ENCODE measurements at regions not wholly inside any gene's neighbourhood (a gene's known extent, or its start where the extent isn't known, plus 50 kb on each side); places are given as distances from the start of the nearest gene placed in this dataset.
"Not testable (repeated sequence)": the region's sequence is repeated elsewhere in the genome, so short reads cannot be mapped to it uniquely, and the experiment has no call there.

DNA sequence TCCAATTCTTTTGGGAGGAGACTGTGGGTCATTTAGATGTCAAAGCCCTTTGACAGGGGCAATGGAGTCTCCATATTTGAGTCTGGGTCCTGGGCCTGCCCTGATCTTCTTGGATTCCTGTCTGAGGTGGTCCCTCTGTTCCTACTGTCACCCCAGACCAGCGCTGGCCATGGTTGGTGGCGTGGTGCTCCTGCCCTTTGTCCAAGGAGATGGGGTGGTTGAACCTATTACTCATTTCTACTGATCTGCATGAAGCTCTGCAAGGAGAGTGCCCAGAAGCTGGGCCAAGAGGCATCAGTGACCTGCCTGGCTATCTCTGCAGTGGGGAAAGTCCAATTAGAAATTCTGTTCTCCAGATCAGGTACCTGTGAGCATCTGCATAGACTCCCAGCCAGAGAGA, 355.6 kb upstream of the NUPR2 start:
- DNase-seq (ENCODE audit: low spot score), result no peak
- in situ Hi-C loops (cut with MboI; ENCODE audit: low sequenced_read_pairs, unreplicated experiment), result no loop called here
- TF ChIP-seq, protein P1, sequence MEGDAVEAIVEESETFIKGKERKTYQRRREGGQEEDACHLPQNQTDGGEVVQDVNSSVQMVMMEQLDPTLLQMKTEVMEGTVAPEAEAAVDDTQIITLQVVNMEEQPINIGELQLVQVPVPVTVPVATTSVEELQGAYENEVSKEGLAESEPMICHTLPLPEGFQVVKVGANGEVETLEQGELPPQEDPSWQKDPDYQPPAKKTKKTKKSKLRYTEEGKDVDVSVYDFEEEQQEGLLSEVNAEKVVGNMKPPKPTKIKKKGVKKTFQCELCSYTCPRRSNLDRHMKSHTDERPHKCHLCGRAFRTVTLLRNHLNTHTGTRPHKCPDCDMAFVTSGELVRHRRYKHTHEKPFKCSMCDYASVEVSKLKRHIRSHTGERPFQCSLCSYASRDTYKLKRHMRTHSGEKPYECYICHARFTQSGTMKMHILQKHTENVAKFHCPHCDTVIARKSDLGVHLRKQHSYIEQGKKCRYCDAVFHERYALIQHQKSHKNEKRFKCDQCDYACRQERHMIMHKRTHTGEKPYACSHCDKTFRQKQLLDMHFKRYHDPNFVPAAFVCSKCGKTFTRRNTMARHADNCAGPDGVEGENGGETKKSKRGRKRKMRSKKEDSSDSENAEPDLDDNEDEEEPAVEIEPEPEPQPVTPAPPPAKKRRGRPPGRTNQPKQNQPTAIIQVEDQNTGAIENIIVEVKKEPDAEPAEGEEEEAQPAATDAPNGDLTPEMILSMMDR (IDR thresholded peaks at IDR 0.05; ENCODE audit: borderline replicate concordance, control extremely low read depth, extremely low read depth, insufficient read depth, missing control alignments), result no peak

DNA sequence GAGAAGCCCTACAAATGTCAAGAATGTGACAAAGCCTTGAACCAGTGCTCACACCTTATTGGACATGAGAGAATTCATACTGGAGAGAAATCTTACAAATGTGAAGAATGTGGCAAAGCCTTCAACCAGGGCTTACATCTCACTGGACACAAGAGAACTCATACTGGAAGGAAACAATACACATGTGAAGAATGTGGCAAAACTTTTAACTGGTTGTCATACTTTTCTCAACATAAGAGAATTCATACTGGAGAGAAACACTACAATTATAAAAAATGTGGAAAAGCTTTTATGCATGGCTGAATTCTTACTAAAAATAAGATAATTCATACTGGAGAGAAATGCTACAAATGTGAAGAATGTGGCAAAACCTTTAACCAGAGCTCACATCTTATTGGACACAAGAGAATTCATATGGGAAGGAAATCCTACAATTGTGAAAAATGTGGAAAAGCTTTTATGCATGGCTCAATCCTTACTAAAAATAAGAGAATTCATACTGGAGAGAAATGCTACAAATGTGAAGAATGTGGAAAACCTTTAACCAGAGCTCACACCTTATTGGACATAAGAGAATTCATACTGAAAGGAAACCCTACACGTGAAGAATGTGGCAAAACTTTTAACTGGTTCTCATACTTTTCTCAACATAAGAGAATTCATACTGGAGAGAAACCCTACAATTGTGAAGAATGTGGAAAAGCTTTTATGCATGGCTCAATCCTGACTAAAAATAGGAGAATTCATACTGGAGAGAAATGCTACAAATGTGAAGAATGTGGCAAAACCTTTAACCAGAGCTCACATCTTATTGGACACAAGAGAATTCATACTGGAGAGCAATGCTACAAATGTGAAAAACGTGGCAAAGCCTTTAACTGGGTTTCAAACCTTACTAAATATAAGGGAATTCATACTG, 350.6 kb upstream of the NUPR2 start:
- DNase-seq (ENCODE audit: low spot score); in situ Hi-C loops (cut with MboI; ENCODE audit: low sequenced_read_pairs, unreplicated experiment): not testable (repeated sequence)

DNA sequence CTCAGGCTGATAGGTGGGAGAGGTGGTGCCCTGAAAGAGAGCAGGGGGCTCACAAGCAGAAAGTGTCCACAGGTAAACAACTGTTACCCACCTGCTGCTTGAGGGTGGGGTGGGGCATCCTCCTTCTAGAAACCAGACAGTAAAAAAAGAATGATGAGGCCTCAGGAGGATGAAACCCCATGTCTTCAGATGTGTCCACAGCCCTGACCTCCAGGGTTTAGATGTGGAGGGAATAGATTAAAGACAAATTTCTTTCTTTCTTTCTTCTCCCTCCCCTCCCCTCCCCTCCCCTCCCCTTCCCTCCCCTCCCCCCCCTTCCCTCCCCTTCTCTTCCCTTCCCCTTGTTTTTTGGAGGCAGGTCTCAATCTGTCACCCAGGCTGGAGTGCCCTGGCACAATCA, 333.5 kb upstream of the NUPR2 start:
- DNase-seq (ENCODE audit: low spot score), result no peak
- TF ChIP-seq, protein P1 (IDR thresholded peaks at IDR 0.05; ENCODE audit: borderline replicate concordance, control extremely low read depth, extremely low read depth, insufficient read depth, missing control alignments), result no peak
- in situ Hi-C loops (cut with MboI; ENCODE audit: low sequenced_read_pairs, unreplicated experiment), result no loop called here

DNA sequence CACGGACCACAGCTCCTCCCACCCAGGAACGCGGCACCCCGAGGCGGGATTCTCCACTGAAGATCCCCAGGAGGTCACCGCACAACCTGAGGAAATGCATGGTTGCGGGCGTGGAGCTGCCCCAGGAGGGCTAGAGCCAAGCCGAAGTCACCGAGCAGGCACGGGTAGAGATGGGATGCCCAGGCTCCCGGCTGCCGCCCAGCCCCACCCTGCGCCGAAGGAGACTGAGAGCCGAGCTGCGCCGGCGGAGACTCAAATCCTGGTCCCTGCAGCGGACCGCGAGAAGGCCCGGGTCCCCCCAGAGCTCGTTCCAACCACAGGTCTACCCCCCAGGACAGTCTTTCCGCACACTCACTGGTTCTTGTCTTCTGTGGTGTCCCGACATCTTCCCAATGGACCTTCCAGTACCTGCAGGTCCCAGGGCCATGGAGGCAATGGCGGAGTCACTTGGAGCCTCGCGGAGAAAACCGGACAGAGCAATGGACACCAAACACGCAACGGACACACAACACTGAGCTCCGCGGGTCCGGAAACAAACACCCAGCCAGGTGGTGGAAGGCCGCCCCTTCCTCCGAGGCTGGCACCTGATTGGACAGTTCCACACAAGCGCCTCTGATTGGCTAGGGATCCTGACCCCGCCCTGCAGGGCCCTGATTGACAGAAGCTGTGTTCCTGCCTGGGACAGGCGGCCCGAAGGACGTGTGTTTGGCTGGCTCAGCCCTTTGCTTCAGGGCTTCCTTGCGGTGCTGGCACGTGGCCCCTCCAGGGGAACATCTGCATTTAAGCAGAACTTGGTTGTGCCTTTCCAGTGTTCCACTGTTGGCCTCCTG, 331.9 kb upstream of the NUPR2 start:
- peak; percentile 13 for DNase-seq (ENCODE audit: low spot score)
- TF ChIP-seq, protein P1 (IDR thresholded peaks at IDR 0.05; ENCODE audit: borderline replicate concordance, control extremely low read depth, extremely low read depth, insufficient read depth, missing control alignments), result no peak
- in situ Hi-C loops (cut with MboI; ENCODE audit: low sequenced_read_pairs, unreplicated experiment), result no loop called here

DNA sequence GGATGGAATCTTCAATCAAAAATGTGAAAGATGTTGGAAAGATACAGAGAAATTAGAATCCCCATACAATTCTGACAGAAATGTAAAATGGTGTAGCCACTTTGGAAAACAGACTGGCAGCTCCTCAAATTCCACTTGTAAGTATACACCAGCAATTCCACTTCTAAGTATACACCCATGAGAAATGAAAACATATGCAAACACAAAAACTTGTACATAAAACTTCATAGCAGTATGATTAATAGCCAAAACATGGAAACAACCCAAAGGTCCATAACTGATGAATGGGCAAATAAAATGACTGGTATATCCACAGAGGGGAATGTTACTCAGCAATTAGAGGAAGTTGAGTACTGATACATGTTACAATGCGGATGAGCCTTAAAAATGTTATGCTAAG, 304.3 kb upstream of the NUPR2 start:
- in situ Hi-C loops (cut with MboI; ENCODE audit: low sequenced_read_pairs, unreplicated experiment); DNase-seq (ENCODE audit: low spot score): not testable (repeated sequence)

DNA sequence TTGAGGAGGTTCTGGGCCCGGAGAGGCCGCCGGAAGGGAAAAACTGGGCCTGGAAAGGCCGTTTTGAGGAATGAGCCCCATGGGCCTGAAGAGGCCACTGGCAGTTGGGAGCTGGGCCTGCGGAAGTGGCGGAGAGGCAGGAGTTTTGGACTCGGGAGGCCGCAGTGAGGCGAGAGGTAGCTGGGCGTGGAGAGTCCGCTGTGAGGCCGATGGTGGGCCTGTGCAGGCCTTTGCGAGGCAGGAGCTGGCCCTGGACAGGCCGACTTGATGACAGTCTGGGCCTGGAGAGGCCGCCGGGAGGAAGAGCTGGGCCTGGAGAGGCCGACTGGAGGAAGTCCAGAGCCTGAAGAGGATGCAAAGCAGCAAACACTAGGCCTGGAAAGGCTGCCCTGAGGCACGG, 259.0 kb upstream of the NUPR2 start:
- no peak for DNase-seq (ENCODE audit: low spot score)
- in situ Hi-C loops (cut with MboI; ENCODE audit: low sequenced_read_pairs, unreplicated experiment), result no loop called here
- TF ChIP-seq, protein P1 (IDR thresholded peaks at IDR 0.05; ENCODE audit: borderline replicate concordance, control extremely low read depth, extremely low read depth, insufficient read depth, missing control alignments), result no peak

DNA sequence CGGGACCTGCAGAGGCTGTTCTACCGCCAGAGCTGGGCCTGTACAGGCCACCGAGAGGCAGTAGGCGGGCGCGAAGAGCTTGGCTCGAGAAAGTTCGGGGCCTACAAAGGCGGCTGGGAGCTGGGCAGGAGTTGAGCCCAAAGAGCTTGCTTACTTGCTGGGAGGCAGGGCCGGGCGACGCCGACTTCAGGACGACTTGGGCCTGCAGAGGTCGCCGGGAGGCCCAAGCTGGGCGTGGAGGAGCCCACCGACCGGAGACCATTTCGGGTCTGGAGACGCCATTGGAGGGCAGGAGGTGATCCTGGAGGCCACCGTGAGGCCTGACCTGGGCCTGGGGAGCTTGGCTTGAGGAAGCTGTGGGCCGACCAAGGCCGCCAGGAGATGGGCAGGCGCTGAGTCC, 258.4 kb upstream of the NUPR2 start:
- in situ Hi-C loops (cut with MboI; ENCODE audit: low sequenced_read_pairs, unreplicated experiment); DNase-seq (ENCODE audit: low spot score): not testable (repeated sequence)

DNA sequence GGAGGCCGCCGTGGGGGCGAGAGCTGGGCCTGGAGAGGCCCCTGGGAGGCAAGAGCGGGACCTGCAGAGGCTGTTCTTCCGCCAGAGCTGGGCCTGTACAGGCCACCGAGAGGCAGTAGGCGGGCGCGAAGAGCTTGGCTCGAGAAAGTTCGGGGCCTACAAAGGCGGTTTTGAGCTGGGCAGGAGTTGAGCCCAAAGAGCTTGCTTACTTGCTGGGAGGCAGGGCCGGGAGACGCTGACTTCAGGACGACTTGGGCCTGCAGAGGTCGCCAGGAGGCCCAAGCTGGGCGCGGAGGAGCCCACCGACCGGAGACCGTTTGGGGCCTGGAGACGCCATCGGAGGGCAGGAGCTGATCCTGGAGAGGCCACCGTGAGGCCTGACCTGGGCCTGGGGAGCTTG, 257.1 kb upstream of the NUPR2 start:
- DNase-seq (ENCODE audit: low spot score); in situ Hi-C loops (cut with MboI; ENCODE audit: low sequenced_read_pairs, unreplicated experiment): not testable (repeated sequence)

DNA sequence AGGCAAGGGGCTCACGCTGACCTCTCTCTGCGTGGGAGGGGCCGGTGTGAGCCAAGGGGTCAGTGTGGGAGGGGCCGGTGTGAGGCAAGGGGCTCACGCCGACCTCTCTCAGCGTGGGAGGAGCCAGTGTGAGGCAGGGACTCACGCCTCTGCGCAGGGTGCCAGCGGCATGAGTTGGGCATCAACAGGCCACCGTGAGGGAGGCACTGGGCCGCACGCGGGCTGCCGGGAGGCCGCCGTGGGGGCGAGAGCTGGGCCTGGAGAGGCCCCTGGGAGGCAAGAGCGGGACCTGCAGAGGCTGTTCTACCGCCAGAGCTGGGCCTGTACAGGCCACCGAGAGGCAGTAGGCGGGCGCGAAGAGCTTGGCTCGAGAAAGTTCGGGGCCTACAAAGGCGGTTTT, 255.6 kb upstream of the NUPR2 start:
- in situ Hi-C loops (cut with MboI; ENCODE audit: low sequenced_read_pairs, unreplicated experiment); DNase-seq (ENCODE audit: low spot score): not testable (repeated sequence)

DNA sequence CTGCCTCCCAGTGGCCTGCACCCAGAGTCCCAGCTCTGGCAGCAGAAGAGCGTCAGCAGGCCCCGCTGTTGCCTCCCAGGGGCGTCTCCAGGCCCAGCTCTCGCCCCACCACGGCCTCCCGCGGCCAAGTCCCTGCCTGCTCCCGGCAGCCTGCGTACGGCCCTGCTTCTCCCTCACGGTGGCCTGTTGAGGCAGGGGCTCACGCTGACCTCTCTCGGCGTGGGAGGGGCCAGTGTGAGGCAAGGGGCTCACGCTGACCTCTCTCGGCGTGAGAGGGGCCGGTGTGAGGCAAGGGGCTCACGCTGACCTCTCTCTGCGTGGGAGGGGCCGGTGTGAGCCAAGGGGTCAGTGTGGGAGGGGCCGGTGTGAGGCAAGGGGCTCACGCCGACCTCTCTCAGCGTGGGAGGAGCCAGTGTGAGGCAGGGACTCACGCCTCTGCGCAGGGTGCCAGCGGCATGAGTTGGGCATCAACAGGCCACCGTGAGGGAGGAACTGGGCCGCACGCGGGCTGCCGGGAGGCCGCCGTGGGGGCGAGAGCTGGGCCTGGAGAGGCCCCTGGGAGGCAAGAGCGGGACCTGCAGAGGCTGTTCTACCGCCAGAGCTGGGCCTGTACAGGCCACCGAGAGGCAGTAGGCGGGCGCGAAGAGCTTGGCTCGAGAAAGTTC, 254.1 kb upstream of the NUPR2 start:
- DNase-seq (ENCODE audit: low spot score); in situ Hi-C loops (cut with MboI; ENCODE audit: low sequenced_read_pairs, unreplicated experiment): not testable (repeated sequence)

DNA sequence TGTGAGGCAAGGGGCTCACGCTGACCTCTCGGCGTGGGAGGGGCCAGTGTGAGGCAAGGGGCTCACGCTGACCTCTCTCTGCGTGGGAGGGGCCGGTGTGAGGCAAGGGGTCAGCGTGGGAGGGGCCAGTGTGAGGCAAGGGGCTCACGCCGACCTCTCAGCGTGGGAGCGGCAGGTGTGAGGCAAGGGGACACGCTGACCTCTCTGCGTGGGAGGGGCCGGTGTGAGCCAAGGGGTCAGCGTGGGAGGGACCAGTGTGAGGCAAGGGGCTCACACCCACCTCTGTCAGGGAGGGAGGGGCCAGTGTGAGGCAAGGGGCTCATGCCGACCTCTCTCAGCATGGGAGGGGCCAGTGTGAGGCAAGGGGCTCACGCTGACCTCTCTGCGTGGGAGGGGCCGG, 251.7 kb upstream of the NUPR2 start:
- DNase-seq (ENCODE audit: low spot score); in situ Hi-C loops (cut with MboI; ENCODE audit: low sequenced_read_pairs, unreplicated experiment): not testable (repeated sequence)

DNA sequence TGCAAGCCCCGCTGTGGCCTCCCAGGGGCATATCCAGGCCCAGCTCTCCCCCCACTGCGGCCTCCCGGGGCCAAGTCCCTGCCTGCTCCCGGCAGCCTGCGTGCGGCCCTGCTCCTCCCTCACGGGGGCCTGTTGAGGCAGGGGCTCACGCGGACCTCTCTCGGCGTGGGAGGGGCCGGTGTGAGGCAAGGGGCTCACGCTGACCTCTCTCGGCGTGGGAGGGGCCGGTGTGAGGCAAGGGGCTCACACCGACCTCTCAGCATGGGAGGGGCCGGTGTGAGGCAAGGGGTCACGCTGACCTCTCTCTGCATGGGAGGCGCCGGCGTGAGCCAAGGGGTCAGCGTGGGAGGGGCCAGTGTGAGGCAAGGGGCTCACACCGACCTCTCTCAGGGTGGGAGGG, 251.2 kb upstream of the NUPR2 start:
- in situ Hi-C loops (cut with MboI; ENCODE audit: low sequenced_read_pairs, unreplicated experiment), result not testable (repeated sequence)

DNA sequence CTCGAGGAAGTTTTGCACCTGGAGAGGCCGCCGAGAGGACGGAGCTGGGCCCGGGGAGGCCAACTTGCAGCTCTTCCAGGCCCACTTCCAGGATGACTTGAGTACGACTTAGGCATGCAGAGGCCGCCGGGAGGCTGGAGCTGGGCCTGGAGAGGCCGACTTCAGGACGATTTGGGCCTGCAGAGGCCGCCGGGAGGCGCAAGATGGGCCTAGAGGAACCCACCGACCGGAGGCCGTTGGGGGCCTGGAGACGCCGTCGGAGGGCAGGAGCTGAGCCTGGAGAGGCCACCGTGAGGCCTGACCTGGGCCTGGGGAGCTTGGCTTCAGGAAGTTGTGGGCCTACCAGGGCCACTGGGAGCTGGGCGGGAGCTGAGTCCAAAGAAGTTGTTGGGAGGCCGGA, 250.5 kb upstream of the NUPR2 start:
- DNase-seq (ENCODE audit: low spot score); in situ Hi-C loops (cut with MboI; ENCODE audit: low sequenced_read_pairs, unreplicated experiment): not testable (repeated sequence)

More for the DNA sequence above, 251.2 kb upstream of the NUPR2 start:
- DNase-seq (ENCODE audit: low spot score), result not testable (repeated sequence)

All from GM13976 (cell line).